ENCODE measurements at regions not wholly inside any gene's neighbourhood (a gene's known extent, or its start where the extent isn't known, plus 50 kb on each side); places are given as distances from the start of the nearest gene placed in this dataset.
"Not testable (repeated sequence)": the region's sequence is repeated elsewhere in the genome, so short reads cannot be mapped to it uniquely, and the experiment has no call there.

DNA sequence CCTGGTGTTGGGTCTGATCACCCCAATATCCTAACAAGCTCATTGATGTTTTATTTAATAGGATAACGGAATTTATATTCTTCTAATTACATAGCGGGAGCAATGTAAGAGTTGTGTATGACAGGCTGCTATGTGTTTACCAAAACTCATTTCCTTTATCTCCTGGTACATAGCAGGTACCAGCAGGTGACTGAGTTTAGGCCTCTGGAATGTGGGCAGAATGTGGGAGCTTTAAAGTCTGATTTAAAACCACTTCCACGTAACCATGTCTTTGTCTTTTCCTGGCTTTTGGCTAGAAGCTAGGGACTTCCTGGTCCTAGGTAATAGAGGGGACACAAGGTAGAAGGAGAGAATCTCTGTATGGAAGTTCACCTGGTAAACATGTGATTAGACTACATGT lies 504.6 kb upstream of the SYNCRIP start:
- Histone ChIP-seq H3K4me1 (no peaks in the 10 kb centered on the region), H3K4me3 (no peak overlapping the region), H3K27ac (no peak overlapping the region), H3K36me3 (no peaks in the 10 kb centered on the region), H3K27me3 (no peaks in the 10 kb centered on the region), H3K9me3 (peaks cover 0 to 4% (median 0%) of the 10 kb centered on the region in 3 donors)
- 93 to 100% methylated on average over 2 to 3 of the region's 3 CpGs for WGBS, 2 donors (ENCODE audit: low coverage in 1 of 2)
- no peak for ATAC-seq
- TF ChIP-seq, protein P1, sequence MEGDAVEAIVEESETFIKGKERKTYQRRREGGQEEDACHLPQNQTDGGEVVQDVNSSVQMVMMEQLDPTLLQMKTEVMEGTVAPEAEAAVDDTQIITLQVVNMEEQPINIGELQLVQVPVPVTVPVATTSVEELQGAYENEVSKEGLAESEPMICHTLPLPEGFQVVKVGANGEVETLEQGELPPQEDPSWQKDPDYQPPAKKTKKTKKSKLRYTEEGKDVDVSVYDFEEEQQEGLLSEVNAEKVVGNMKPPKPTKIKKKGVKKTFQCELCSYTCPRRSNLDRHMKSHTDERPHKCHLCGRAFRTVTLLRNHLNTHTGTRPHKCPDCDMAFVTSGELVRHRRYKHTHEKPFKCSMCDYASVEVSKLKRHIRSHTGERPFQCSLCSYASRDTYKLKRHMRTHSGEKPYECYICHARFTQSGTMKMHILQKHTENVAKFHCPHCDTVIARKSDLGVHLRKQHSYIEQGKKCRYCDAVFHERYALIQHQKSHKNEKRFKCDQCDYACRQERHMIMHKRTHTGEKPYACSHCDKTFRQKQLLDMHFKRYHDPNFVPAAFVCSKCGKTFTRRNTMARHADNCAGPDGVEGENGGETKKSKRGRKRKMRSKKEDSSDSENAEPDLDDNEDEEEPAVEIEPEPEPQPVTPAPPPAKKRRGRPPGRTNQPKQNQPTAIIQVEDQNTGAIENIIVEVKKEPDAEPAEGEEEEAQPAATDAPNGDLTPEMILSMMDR (IDR thresholded peaks at IDR 0.05): no peak
- TF ChIP-seq POLR2AphosphoS5 (IDR thresholded peaks at IDR 0.05): no peak

DNA sequence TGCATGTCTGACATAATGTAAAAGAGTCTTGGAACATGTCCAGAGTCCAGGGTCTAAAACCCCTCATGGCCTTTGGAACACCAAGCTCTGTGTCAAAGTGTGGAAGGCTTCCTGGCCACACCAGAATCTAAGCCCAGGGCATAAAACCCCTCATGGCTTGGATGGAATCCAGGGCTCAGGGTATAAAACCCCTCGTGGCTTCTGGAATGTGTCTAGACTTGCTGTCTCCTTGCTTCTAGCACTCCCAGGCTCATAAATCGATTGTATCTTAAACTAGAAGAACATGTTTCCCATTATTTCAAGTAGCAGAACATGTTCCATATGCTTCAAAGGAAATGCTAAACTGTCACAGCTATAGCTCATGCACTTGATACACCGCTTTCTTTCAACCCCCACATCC lies 504.1 kb upstream of the SYNCRIP start:
- not testable (repeated sequence) for H3K27me3 ChIP-seq, ATAC-seq, H3K4me1 ChIP-seq, H3K27ac ChIP-seq, H3K9me3 ChIP-seq, H3K4me3 ChIP-seq, H3K36me3 ChIP-seq
- 35 to 86% methylated on average over 2 of the region's 3 CpGs for WGBS, 2 donors (ENCODE audit: low coverage in 1 of 2)

DNA sequence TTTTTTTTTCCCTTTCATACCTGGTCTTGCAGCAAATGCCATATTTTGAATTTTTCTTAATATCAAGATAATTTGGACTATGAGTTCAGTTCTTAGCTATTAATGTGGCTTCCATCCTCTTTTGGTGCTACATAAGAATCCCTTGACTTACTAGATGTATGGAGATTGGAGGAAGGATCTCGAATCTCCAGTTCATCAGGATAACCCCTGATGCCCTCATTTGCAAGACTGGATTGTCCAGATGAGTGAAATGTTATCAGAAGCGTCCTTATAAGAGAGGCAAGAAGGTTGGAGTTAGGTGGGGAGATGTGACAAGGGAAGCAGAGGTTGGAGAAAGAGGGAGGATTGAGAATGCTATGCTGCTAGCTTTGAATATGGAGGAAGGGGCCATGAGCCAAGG lies 499.6 kb upstream of the SYNCRIP start:
- H3K36me3 ChIP-seq: no peaks in the 10 kb centered on the region
- TF ChIP-seq POLR2A (IDR thresholded peaks at IDR 0.05): no peak
- no peak for TF ChIP-seq EP300 (IDR thresholded peaks at IDR 0.05)
- TF ChIP-seq, protein P1 (IDR thresholded peaks at IDR 0.05): no peak
- no peak for TF ChIP-seq POLR2AphosphoS5 (IDR thresholded peaks at IDR 0.05)
- no peak overlapping the region for H3K4me3 ChIP-seq
- no peak for ATAC-seq
- no peak overlapping the region for H3K27ac ChIP-seq
- H3K4me1 ChIP-seq: no peaks in the 10 kb centered on the region
- peaks cover 0 to 4% (median 0%) of the 10 kb centered on the region in 3 donors for H3K9me3 ChIP-seq
- no peaks in the 10 kb centered on the region for H3K27me3 ChIP-seq
- 75% methylated on average over 2 of the region's 2 CpGs; no CpG with 5 or more reads in 1 of the 2 donors for WGBS, 2 donors (ENCODE audit: low coverage in 1 of 2)

DNA sequence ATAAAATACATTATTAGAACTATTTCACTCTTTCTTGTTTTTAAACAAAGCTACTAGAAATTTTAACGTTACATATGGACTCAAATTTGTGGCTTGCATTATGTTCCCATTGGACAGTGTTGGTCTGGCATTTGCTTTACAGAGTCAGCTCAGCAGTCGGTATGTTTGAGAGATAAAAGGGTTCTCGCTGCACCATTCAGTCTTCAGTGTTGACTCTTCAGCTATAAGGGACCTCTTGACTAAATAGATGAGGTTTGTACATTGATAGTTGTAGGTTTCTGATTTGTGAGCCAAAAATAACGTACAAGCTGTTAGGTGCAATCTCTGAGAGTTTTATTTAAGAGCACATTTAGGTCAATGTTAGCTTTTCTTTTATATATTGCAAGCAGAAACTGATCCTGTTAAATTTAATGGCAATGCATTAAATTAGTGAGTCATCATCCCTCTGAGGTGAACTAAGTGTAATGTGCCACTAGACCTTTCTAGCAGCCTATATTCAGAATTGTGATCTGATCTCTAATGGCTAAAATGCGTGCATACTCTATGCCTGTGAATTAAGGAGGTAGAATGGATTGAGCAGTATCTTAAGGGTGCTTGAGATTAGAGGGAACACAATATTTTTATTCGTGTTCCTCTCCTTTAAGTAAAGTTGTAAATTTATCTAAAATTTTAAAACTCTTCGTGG lies 485.6 kb upstream of the SYNCRIP start:
- H3K9me3 ChIP-seq: peaks cover 0 to 9% (median 0%) of the 10 kb centered on the region in 3 donors
- H3K27ac ChIP-seq: no peak overlapping the region
- H3K36me3 ChIP-seq: no peaks in the 10 kb centered on the region
- no peak for ATAC-seq
- WGBS, 2 donors (ENCODE audit: low coverage in 1 of 2): 55 to 73% methylated on average over 6 of the region's 7 CpGs
- H3K4me1 ChIP-seq: no peaks in the 10 kb centered on the region
- no peak overlapping the region for H3K4me3 ChIP-seq
- no peak for TF ChIP-seq POLR2AphosphoS5 (IDR thresholded peaks at IDR 0.05)
- no peak for TF ChIP-seq EP300 (IDR thresholded peaks at IDR 0.05)
- TF ChIP-seq POLR2A (IDR thresholded peaks at IDR 0.05): no peak
- TF ChIP-seq, protein P1 (IDR thresholded peaks at IDR 0.05): no peak
- H3K27me3 ChIP-seq: no peaks in the 10 kb centered on the region

DNA sequence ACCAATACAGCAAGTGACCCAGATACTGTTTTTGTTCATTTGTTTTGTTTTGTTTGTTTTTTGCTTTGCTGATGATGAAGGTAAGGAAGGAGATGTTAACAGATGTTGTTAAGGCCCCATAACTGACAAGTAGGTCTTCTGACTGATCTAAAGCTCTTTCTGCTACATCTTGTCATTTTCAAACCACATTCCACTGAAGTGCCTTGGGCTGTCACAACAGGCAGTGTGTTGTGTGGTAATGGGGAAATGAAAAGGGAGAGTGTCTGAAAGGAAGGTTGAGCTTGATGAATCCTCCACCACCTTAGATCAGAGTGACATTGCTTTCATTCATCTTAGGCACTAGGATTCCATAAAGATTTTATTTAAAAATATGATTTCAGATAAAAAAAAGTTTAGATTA lies 479.4 kb upstream of the SYNCRIP start:
- Histone ChIP-seq H3K27ac (no peak overlapping the region), H3K9me3 (no peaks in the 10 kb centered on the region), H3K4me3 (no peak overlapping the region), H3K36me3 (no peaks in the 10 kb centered on the region), H3K27me3 (no peaks in the 10 kb centered on the region), H3K4me1 (no peaks in the 10 kb centered on the region)
- TF ChIP-seq POLR2AphosphoS5 (IDR thresholded peaks at IDR 0.05) (no peak), POLR2A (IDR thresholded peaks at IDR 0.05) (no peak), EP300 (IDR thresholded peaks at IDR 0.05) (no peak)
- TF ChIP-seq, protein P1 (IDR thresholded peaks at IDR 0.05): no peak
- ATAC-seq: no peak
